SK-N-SH (cell line): ENCODE measurements at regions not wholly inside any gene's neighbourhood (a gene's known extent, or its start where the extent isn't known, plus 50 kb on each side); places are given as distances from the start of the nearest gene placed in this dataset.

Experiments
- CTCF ChIP-seq: fragments of 200-600 bp; sonication (generic); IDR thresholded peaks from 2 replicates; pipeline ENCODE4 v1.6.1; 2017; ENCODE audit warnings: antibody characterized with exemption, mild to moderate bottlenecking, moderate library complexity
- ELF1 ChIP-seq: IDR thresholded peaks from 2 replicates; pipeline ENCODE4 v1.4.0; 2012
- EP300 ChIP-seq, 2 experiments: IDR thresholded peaks; 2 replicates each; pipeline versions ENCODE4 v1.4.0 to v1.6.1; 2012; ENCODE audit warnings: borderline replicate concordance in 1 of 2, low read depth in 1 of 2, low read length in 1 of 2
- GABPA ChIP-seq: IDR thresholded peaks from 2 replicates; pipeline ENCODE4 v1.4.0; 2012; ENCODE audit warnings: low read depth, mild to moderate bottlenecking
- MAX ChIP-seq: IDR thresholded peaks from 2 replicates; pipeline ENCODE4 v1.4.0; 2012; ENCODE audit warnings: low read depth
- POLR2AphosphoS5 ChIP-seq: IDR thresholded peaks from 2 replicates; pipeline ENCODE4 v1.6.1; 2012; ENCODE audit warnings: low read depth, low read length
- REST ChIP-seq: IDR thresholded peaks from 2 replicates; pipeline ENCODE4 v1.6.1; 2012; ENCODE audit warnings: mild to moderate bottlenecking, low read depth, low read length, moderate library complexity
- RFX5 ChIP-seq: IDR thresholded peaks from 2 replicates; pipeline ENCODE4 v1.6.1; 2012; ENCODE audit warnings: mild to moderate bottlenecking, improper control_type of control experiment, low read length
- SIN3A ChIP-seq: IDR thresholded peaks from 2 replicates; pipeline ENCODE4 v1.6.1; 2012; ENCODE audit warnings: low read depth, mild to moderate bottlenecking, low read length, moderate library complexity, borderline replicate concordance
- TEAD4 ChIP-seq: IDR thresholded peaks from 2 replicates; pipeline ENCODE4 v1.4.0; 2012; ENCODE audit warnings: mild to moderate bottlenecking, borderline replicate concordance; ENCODE audit not compliant: insufficient read depth

- TF ChIP-seq POLR2AphosphoS5: no peak
- TF ChIP-seq CTCF: no peak
- no peak for TF ChIP-seq REST
- TF ChIP-seq SIN3A: no peak
- no peak for TF ChIP-seq GABPA
- no peak for TF ChIP-seq TEAD4
- no peak for TF ChIP-seq RFX5
- TF ChIP-seq ELF1: no peak
- no peak for TF ChIP-seq EP300 (IDR thresholded peaks at IDR 0.05; ENCODE audit: borderline replicate concordance in 1 of 2, low read depth in 1 of 2, low read length in 1 of 2)
- no peak for TF ChIP-seq MAX
Observed at GRCh38 chr9:80320480-80320879, 748.7 kb downstream of the TLE4 start.
